ENCODE measurements at regions not wholly inside any gene's neighbourhood (a gene's known extent, or its start where the extent isn't known, plus 50 kb on each side); places are given as distances from the start of the nearest gene placed in this dataset.

- TF ChIP-seq EZH2phosphoT487 (IDR thresholded peaks at IDR 0.05; ENCODE audit: insufficient read depth, low read depth), result no peak
- no peak for TF ChIP-seq EZH2 (IDR thresholded peaks at IDR 0.05; ENCODE audit: insufficient read depth, poor library complexity, severe bottlenecking)
Observed at GRCh38 chr2:175628243-175628642, 373.8 kb downstream of the LNPK start.

Measured in GM23248 (cell line).